ENCODE measurements at regions not wholly inside any gene's neighbourhood (a gene's known extent, or its start where the extent isn't known, plus 50 kb on each side); places are given as distances from the start of the nearest gene placed in this dataset.
"Not testable (repeated sequence)": the region's sequence is repeated elsewhere in the genome, so short reads cannot be mapped to it uniquely, and the experiment has no call there.

DNA sequence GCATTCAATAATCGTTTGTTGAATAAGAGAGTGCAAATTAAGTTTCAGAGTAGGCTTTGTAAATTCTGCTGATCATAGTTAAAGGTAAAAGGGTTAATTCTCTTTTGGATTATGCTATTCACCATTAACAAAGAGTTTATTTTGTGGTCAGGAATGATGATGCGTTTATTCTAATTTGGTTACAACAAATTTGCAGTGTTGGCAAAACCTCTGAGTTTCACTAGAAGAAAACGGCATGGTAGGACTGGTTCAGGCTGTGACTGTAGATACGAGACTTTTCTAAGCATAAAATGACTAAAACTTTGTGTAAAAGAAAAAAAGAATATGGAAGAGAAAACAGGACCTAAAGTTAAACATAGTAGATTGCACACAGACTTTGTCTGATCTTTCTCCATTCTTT is 234.7 kb downstream of the TLR4 start:
- DNase-seq (ENCODE audit: low read depth), result no peak

DNA sequence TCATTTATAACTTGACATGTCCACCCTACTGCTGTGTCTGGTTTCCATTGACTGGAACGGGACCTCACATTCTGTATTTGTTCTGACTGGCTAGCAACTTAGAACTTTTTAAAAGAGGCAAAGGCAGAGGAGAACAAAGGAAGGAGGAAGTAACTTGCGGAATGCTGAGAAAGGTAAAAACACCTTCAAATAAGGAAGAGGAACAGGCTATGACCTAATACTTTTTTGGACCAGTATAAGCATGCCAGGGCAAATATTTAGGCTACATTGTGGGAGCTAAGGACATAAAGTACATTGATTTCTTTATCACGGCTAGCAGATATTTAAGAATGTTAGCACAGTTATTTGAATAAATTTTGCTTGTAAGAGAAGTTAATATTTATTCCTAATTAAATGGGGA is 240.5 kb downstream of the TLR4 start:
- DNase-seq (ENCODE audit: low read depth), result not testable (repeated sequence)

DNA sequence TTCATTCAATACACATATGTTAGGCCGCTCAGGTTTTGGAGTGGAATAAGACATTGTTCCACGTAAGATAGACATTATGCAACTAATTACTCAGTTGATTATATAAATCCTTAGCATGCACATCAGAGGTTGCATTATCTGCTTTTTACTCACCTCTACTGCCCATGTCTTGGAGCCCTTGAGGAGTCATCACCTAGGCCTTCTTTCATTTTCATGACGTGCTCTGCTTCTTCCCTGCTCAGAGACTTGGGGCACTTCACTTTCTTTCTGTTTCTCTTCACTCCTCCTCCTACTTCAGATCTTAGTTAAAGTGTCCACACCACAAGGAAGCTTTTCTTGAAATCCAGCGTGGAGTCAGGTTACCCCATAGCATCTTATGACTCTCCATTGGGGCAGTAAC is 241.1 kb downstream of the TLR4 start:
- DNase-seq (ENCODE audit: low read depth), result no peak

DNA sequence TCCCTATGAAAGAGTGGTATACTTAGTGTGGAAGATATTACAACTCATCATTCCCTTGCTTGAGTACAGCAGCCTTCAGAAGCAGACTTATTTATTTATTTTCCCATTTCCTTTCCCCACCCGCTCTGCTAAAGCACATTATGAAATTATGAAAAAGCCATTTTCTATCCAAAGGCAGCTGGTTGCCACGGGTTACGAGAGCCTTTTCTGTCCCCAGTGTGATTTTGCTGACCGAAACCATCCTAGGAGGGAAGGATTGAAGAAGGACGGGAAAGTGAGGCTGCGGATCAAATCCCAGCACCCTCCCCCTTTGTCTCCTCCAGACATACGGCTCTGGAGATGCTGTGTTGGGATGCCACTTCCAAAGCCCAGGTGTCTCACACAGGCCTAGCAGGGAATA is 246.9 kb downstream of the TLR4 start:
- no peak for DNase-seq (ENCODE audit: low read depth)

DNA sequence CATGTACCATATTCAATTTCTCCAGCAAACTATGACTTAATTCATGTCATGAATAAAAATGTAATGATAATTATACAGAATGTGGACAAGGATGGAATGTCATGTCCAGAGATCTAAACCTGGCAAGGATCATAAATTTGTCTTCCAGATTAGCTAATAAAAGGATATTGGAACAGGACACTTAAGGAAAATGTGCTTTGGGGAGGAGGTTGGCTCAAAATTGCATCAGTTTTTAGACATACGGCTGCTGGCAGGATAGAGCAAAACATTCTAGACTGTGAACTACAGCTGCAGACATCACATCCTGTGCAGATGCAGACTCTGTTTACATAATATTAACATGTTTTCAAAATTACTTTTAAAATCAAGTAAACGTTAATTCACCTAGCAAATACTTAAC is 248.4 kb downstream of the TLR4 start:
- DNase-seq (ENCODE audit: low read depth), result no peak

DNA sequence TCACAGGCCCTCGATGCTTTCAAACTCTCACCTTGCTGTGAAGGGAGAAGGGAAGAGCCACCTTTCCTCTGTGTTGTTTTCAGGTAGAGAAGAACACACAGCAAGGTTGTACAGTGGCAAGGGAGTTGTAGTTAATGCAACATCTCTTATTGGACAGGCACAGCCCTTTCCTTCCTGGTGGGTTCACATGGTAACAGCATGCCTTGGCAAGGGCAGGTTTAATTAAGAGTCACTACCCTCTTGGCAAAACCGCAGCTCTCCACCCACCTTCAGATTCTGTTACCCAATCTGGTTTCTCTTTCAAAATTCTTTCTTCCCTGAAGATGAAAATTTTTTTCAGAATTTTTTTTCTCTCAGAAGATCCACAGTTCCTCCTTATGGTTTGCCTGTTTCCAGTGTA is 253.1 kb downstream of the TLR4 start:
- no peak for DNase-seq (ENCODE audit: low read depth)

DNA sequence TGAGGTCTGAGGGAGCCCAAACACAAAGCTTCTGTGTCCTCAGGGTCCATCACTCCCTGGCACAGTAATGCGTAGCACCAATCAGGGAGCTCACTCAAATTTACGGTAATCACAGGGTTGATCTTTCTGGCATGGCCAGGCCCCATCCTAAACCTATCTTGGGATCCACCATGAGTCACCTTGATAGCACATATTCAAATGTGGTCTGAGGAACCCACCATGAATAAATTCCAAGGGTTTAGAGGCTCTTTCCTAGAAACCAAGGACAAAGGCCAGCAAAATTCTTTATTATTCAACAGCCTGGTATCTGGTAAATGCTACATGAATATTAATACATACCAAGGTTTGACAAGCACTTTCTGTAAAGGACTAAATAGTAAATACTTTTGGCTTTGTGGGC is 254.5 kb downstream of the TLR4 start:
- DNase-seq (ENCODE audit: low read depth), result no peak

DNA sequence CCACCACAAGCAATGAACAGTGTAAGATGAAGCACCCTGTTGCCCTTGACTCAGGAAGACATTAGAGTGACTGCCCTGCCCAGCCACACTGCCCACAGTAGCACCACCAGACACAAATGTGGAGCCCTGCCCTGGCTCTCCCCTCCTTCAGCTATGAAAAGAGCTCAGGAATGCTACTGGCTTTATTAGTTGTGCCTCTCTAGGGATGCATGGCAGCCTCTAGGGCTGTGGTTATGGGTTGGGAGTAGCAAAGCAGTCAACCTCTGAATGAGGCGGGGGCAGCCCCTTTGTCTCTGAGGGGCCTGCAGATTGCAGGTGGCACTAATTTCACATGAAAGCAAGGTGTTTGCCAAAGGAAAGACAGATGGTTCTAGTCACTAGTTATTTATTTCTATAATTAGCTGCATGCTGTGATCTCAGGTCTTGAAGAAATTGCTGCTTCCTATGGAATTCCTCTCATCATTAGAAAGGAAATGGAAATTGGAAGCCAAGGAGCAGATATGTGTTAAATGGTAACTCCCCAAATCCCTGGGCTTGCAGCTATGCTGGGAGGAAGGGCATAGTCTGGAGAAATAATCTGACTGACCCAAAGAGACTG is 259.4 kb downstream of the TLR4 start:
- no peak for DNase-seq (ENCODE audit: low read depth)

DNA sequence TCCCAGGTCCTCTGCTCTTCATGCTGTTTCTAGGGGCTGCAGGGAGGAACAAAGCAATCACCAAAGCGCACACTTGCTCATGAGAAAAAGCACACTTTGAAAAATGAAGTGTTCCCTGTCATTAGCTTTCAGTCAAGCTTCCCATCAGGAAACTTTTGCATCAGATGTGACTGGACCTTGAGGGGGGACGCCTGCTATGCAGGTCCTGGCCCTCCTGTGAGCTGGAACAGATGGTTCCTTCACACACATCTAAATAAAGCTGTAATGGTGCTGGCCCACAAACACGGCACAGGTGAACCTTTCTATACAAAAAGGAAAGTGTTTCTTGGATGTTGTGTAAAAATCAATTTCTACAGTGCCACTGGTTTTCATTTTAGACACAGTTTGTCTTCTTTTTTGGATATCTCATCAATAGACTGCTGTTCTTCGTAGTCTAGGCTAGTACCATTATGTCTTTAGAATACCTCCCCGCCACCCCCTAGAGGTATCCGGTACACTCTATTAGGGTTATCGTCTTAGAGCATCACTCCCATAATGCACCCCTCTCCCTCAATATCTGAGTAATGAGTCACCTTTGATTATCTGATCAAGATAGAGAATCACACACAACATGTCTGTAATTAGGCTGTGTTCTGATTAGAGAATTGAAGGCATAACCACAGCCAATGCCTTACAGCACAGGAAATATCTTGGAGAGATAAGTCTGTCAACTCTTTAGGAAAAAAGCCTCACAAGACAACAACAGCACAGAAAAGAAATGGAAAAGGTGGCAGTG is 266.3 kb downstream of the TLR4 start:
- DNase-seq (ENCODE audit: low read depth), result no peak

DNA sequence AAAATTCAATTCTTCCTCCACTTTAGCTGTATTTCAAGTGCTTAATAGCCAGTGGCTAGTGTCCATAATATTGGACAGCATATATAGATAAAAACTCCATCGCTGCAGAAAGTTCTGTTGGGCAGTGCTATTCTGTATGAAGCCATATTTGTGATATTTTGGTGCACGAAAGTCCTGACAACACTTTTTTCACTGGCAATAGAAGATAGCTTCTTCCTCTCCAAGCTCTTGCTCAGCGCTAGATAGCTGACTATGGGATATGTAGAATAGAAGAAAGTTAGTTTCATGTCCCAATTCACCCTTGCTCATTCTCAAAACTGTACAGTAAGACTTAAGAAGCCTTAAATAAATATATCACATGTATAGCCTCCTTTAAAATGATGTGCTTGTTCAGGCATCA is 269.9 kb downstream of the TLR4 start:
- DNase-seq (ENCODE audit: low read depth), result no peak

DNA sequence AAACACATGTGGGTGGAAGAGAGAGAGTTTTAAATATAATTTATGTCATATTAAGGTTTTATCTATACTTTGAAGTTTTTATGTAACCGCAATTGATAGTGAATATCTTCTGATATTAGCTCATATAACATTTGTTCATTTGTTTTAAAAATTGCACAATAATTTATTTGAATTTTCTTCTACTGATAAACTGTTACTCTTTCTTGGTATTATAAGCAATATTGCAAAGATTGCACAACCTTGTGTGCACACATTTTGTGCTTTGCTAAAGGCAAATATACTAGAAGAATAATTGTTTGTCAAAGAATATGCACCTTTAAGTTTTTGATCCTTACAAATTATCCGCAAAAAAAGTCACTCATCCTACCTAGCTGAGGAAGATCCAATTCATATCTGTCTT is 275.7 kb downstream of the TLR4 start:
- no peak for DNase-seq (ENCODE audit: low read depth)

DNA sequence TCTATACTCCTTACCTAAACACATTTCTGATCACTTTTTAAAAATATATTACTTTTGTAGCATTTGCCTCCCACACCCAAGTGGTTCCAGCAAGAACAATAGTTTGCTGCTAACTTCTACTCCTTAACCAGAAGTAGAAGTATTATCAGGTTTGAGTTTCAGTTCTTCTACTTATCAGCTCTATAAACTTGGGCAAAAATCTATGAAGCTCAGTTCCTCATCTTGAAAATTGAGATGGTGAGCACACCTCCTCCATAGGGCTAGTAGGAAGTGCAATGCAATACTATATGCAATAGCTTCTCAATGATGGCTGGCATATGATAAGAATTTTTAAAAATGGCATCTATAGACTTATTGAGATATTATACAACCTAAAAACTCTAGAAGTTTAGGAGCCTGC is 283.7 kb downstream of the TLR4 start:
- no peak for DNase-seq (ENCODE audit: low read depth)

DNA sequence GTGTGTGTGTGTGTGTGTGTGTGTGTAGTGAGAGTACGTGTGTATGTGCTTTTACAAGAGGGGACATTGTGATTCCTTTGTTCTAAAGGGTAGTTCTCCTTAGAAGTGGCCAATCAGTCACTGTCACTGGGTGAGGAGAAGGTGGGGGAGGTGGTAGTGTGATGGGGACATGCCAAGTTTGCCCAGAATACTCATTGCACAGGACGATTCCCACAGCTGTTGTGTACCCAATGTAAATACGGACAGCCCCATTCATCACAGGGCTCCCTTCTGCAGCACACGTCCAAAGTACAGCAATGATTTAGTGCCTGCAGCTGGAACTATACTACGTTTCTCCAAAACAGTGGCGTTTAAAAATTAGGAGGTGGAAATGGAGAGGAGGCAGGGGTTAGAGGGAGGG is 287.8 kb downstream of the TLR4 start:
- DNase-seq (ENCODE audit: low read depth), result no peak

DNA sequence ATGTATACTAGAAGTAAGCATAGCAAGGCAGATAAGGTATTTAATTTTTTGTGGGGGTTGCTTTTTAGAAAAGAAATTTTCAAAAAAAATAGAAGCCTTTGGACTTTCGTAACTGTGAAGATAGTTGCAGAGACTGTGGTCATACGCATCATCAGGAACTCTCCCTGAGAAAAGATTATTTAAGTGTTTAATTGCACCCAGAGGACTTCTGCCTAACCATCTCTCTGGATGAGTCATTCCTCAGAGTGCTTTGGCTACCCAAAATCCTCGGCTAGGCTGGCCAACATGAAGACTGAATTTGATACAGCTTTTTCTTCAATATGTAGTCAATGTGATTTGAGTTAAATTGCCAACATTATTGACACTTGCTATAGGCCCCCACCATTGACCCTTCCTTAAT is 296.4 kb downstream of the TLR4 start:
- peak; percentile 50 for DNase-seq (ENCODE audit: low read depth)

DNA sequence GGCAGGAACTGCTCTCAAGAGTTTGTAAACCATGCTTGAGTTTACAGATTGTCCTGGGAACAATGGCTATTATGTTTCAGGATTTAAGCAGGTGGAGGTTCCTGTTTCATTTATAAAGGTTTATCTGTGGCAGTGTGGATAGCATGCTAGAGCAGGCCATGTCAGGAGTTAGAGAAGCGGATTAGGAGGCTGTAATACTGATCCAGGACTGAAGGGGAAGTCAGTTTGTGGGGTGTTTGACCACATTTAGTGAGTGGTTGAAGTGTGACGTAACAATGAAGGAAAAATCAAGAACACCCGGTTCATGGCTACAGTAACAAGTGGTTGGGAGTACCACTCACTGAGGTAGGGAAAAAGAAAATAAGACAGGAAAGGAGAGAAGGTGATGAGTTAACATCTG is 299.0 kb downstream of the TLR4 start:
- no peak for DNase-seq (ENCODE audit: low read depth)

DNA sequence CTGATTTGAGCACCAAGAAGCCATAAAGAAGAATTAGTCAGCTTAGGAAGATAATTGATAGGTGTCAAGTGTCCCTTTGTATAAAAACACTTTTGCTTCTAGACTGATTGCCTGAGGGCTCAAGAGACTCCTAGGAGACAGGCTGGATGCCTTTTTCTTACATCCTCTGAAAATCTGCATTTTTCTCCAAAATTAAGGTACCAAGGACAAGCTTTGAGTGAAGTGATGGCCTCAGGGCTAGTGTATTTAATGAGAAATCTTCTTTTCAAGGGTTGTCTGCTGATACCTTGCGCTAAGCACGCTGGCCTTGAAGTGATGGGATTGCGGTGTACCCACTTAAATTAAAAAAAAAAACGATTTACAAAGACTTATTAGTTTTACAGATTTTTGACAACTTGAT is 304.0 kb downstream of the TLR4 start:
- DNase-seq (ENCODE audit: low read depth), result no peak

DNA sequence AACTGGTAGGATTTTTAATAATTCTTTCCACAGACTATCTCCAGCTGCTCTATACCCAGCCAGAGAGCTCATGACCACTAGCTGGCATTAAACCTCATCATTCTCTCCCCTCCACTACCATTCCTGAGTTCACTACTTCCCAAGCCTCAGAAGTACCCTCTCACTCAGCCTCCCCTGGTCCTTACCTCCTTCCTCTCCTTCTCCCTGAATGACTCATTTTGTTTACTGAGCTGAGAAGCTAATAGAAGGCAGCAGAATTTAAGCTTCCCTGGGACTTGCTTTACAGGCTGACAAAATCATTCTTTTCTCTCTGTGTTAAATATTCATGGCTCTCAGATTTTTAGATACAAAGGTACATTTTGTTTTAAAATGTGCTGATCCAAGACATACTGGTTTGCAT is 305.4 kb downstream of the TLR4 start:
- no peak for DNase-seq (ENCODE audit: low read depth)

DNA sequence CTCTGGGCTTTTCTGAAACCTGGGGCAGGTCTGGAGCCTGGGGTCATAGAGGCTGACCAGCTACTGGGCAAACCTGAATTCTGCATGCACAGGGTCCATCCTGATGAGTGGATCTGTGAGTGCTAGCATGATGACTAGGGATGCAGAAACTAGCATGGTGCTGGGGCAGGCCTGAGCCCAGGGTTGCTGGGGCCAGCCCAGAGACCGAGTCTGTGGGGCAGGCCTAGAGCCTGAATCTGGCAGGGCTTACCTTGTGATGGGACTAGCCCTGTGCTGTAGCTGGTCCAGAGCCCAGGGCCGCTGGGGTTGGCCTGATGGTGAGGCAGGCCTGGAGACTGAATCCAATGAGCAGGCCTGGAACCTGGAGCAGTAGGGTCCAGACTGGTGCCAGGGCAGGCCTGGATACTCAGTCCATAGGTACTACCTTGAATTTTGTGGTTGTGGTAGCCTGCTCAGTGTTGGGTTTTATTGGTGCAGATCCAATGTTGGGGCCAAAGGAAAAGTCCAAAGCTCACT is 313.5 kb downstream of the TLR4 start:
- DNase-seq (ENCODE audit: low read depth), result no peak

DNA sequence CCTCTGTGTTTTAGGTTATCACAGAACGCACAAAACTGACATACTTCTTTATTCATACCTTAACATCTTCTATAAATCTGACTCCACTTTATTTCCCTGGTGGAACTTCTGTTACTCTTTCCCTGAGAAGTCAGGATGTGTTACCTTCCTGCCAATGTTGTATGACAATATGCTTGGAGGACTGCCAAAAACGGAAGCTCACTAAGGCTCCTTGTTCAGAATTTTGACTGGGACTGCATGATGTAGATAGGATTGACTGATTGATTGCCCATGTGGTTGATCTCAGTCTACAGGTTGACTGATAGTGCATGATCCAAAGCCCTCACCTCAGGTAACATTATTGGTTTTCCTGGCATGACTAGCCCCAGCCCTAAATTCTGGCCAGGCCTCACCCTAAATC is 319.4 kb downstream of the TLR4 start:
- DNase-seq (ENCODE audit: low read depth), result no peak

DNA sequence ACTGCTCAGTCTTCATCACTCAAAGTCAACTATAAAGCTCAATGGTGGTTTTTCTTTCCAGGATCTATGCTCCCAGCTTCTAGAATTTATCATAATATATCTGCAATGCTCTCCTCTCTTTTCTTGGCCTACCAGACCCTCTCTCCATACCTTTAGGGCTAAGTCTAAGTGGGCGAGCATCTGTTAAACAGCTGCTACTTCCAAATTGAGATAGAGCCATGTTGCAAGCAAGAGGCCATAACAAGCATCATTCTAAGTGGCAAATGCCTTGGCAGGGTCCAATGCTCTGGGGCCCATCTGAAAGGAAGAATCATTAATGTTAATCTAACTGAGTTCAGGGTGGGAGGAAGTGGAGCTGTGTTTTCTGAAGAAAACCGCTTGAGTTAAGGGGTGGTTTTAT is 324.0 kb downstream of the TLR4 start:
- no peak for DNase-seq (ENCODE audit: low read depth)

DNA sequence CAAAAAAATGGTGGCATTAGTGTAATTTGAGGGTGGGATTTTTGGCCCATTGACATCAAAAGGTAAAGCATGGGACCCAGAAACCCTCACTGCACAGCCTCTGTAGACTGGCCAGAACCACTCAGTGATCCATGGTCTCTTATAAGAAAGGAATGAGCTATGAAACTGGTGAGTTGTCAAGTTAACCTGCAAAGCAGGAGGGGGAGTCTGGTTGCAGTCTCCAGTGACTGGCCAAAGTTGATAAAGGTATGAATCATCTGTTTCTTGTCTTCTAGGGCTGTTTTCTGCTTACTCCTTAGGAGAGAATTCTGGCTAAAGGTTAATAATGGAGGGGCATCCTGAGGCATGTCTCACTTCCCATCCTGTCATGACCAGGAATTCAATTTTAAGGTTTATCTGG is 325.2 kb downstream of the TLR4 start:
- DNase-seq (ENCODE audit: low read depth), result no peak

DNA sequence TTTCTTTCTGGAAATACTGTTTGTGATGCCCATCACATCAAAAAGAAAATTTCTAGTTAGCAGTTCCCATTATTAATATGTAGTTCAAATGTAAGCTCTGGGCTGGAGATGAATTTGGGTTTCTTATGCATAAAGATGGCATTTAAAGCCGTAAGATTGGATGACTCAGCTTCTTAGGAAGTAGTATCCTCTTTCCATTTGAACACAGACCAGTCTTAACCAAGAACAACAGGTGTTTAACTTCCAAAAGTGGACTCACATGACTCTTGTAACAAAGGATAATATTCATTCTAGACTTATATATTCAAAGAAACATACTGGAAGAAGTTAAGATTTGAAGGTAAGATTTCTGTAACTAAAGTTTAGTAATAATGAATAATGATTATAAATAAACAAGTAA is 330.5 kb downstream of the TLR4 start:
- no peak for DNase-seq (ENCODE audit: low read depth)

DNA sequence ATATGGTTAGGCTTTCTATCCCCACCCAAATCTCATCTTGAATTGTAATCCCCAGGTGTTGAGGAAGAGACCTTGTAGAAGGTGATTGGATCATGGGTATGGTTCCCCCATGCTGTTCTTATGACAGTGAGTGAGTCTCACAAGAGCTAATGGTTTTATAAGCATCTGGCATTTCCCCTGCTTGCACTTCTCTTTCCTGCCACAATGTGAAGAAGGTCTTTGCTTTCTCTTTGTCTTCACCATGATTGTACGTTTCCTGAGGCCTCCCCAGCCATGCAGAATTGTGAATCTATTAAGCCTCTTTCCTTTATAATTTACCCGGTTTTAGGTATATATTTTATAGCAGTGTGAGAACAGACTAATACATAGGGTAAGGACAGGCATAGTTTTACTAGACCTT is 334.5 kb downstream of the TLR4 start:
- DNase-seq (ENCODE audit: low read depth), result no peak

DNA sequence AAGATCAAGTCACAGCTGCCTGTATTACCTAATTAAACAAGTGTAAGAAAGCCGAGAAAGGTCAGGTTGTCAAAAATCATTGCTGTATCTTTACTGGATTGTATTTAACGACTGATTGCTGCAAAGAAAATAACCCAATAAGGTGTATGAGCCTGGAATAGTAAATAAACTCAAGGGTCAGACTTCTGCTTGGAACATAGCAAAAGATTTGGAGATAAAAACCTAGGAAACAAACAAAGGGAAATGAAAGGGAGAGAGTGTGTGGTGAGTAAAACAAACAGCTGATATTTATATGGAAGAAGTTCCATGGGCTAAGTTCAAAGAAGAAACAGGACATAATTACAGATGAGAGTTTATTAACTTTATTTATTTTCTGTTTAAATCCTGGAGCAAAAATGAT is 354.0 kb downstream of the TLR4 start:
- DNase-seq (ENCODE audit: low read depth), result no peak

Data from stromal cell of bone marrow (primary cell).